KMS-11 (cell line): ENCODE measurements at regions not wholly inside any gene's neighbourhood (a gene's known extent, or its start where the extent isn't known, plus 50 kb on each side); places are given as distances from the start of the nearest gene placed in this dataset.

ENCODE experiments used
- H2AFZ ChIP-seq: fragments of 200-600 bp; sonication (generic); 2 replicates; pipeline ENCODE4 v1.6.1; 2016; ENCODE audit warnings: antibody characterized with exemption, mixed run types, low read depth
- H3K27ac ChIP-seq: fragments of 200-600 bp; sonication (generic); 2 replicates; pipeline ENCODE4 v1.6.1; 2016; ENCODE audit warnings: mild to moderate bottlenecking, mixed run types
- H3K27me3 ChIP-seq: fragments of 200-600 bp; sonication (generic); 2 replicates; pipeline ENCODE4 v1.6.1; 2017; ENCODE audit warnings: mild to moderate bottlenecking, low read depth, mixed run types, moderate library complexity; ENCODE audit not compliant: insufficient read depth
- H3K36me3 ChIP-seq: fragments of 200-600 bp; sonication (generic); 2 replicates; pipeline ENCODE4 v1.6.1; 2017; ENCODE audit warnings: mild to moderate bottlenecking, mixed run types; ENCODE audit not compliant: insufficient read depth
- H3K4me1 ChIP-seq: fragments of 200-600 bp; sonication (generic); 2 replicates; pipeline ENCODE4 v1.6.1; 2016; ENCODE audit warnings: mild to moderate bottlenecking, low read depth, mixed run types; ENCODE audit not compliant: poor library complexity, severe bottlenecking
- H3K4me2 ChIP-seq: fragments of 200-600 bp; sonication (generic); 2 replicates; pipeline ENCODE4 v1.7.0; 2016; ENCODE audit warnings: mild to moderate bottlenecking, mixed run types
- H3K4me3 ChIP-seq: fragments of 200-600 bp; sonication (generic); IDR thresholded peaks from 2 replicates; pipeline ENCODE4 v1.6.1; 2017; ENCODE audit warnings: low read depth, low read length, mixed read lengths; ENCODE audit not compliant: insufficient read depth
- H3K79me2 ChIP-seq: fragments of 200-600 bp; sonication (generic); 2 replicates; pipeline ENCODE4 v1.6.1; 2016; ENCODE audit warnings: low read depth, mixed run types; ENCODE audit not compliant: insufficient read depth
- H3K9ac ChIP-seq: fragments of 200-600 bp; sonication (generic); 2 replicates; pipeline ENCODE4 v1.6.1; 2016; ENCODE audit warnings: mild to moderate bottlenecking, mixed run types
- H4K20me1 ChIP-seq: fragments of 200-600 bp; sonication (generic); 2 replicates; pipeline ENCODE4 v1.6.1; 2016; ENCODE audit warnings: mild to moderate bottlenecking, mixed run types; ENCODE audit not compliant: insufficient read depth
- TF ChIP-seq, protein P1 (sequence below): fragments of 200-600 bp; sonication (generic); conservative IDR thresholded peaks from 2 replicates; pipeline ENCODE4 v1.6.1; 2017; ENCODE audit warnings: low read depth, mild to moderate bottlenecking, antibody characterized with exemption, low read length, moderate library complexity, mixed read lengths

- no peaks in the 10 kb centered on the region for H3K36me3 ChIP-seq
- no peak overlapping the region for H2AFZ ChIP-seq
- no peak overlapping the region for H3K9ac ChIP-seq
- no peak overlapping the region for H3K27ac ChIP-seq
- H3K4me1 ChIP-seq, result no peaks in the 10 kb centered on the region
- no peaks in the 10 kb centered on the region for H3K79me2 ChIP-seq
- H3K4me3 ChIP-seq, result no peak overlapping the region
- TF ChIP-seq, protein P1, sequence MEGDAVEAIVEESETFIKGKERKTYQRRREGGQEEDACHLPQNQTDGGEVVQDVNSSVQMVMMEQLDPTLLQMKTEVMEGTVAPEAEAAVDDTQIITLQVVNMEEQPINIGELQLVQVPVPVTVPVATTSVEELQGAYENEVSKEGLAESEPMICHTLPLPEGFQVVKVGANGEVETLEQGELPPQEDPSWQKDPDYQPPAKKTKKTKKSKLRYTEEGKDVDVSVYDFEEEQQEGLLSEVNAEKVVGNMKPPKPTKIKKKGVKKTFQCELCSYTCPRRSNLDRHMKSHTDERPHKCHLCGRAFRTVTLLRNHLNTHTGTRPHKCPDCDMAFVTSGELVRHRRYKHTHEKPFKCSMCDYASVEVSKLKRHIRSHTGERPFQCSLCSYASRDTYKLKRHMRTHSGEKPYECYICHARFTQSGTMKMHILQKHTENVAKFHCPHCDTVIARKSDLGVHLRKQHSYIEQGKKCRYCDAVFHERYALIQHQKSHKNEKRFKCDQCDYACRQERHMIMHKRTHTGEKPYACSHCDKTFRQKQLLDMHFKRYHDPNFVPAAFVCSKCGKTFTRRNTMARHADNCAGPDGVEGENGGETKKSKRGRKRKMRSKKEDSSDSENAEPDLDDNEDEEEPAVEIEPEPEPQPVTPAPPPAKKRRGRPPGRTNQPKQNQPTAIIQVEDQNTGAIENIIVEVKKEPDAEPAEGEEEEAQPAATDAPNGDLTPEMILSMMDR, result no peak
- H3K4me2 ChIP-seq, result no peak overlapping the region
- H4K20me1 ChIP-seq, result no peaks in the 10 kb centered on the region
- H3K27me3 ChIP-seq, result no peaks in the 10 kb centered on the region
These were observed 105.1 kb downstream of the RDH14 start for GRCh38 chr2:18455236-18455862.

GRCh38 chr2:18454692-18455235, 105.7 kb downstream of the RDH14 start:
- Histone ChIP-seq H3K27ac (no peak overlapping the region), H3K9ac (no peak overlapping the region), H2AFZ (no peak overlapping the region), H4K20me1 (no peaks in the 10 kb centered on the region), H3K36me3 (no peaks in the 10 kb centered on the region), H3K4me3 (no peak overlapping the region), H3K27me3 (no peaks in the 10 kb centered on the region), H3K4me2 (no peak overlapping the region), H3K79me2 (no peaks in the 10 kb centered on the region), H3K4me1 (no peaks in the 10 kb centered on the region)
- TF ChIP-seq, protein P1, result no peak

GRCh38 chr2:18446715-18447114, 113.7 kb downstream of the RDH14 start:
- no peak overlapping the region for H2AFZ ChIP-seq
- no peak overlapping the region for H3K27ac ChIP-seq
- TF ChIP-seq, protein P1, result no peak
- no peaks in the 10 kb centered on the region for H3K79me2 ChIP-seq
- no peak overlapping the region for H3K4me3 ChIP-seq
- H3K4me1 ChIP-seq, result no peaks in the 10 kb centered on the region
- no peaks in the 10 kb centered on the region for H3K27me3 ChIP-seq
- no peak overlapping the region for H3K4me2 ChIP-seq
- H3K36me3 ChIP-seq, result no peaks in the 10 kb centered on the region
- no peaks in the 10 kb centered on the region for H4K20me1 ChIP-seq
- no peak overlapping the region for H3K9ac ChIP-seq

DNA sequence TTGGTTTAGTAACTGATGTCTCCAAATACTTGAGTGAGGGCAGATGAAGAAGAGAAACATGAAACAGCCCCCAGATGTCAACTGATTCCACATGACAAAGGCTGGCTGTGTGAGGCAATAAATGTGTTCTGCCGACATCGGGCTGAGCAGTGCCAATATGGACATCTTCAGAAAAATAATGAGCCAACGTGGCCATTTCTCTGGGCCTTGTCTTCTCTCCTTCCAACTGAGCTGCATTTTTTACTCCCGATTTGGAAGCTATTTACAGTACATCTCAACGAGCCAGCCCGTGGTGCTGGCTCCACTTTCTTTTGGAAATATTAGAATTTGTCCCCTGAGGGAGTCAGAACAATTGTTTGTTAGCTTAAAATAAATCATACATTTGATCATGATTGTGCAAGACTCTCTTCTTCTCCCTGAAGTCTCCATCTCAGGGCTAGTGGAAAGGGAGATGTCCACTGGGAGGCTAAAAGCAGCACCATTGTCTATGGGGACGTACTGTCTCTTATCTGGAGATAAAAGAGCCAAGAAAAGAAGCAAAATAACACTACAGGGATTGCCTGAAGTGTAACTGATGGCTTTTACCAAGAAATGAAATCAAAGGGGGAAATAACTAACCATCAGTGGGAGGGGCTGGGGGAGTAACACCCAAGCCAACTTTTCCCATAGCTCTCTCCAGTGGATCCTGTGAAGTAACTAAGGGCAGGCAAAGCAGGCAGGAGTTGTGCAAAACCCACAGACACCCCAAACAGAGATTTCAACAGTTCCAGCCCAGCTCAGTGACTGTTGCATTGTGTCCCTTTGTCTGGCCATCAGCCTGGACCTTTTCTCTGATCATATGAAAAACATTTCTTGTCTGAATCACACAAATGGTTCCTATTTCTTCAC, 114.8 kb downstream of the RDH14 start:
- H3K4me1 ChIP-seq, result no peaks in the 10 kb centered on the region
- H2AFZ ChIP-seq, result no peak overlapping the region

More for the DNA sequence above, 114.8 kb downstream of the RDH14 start:
- Histone ChIP-seq H3K4me3 (no peak overlapping the region), H3K4me2 (no peak overlapping the region), H3K79me2 (no peaks in the 10 kb centered on the region), H3K27me3 (no peaks in the 10 kb centered on the region), H3K36me3 (no peaks in the 10 kb centered on the region), H3K9ac (no peak overlapping the region), H4K20me1 (no peaks in the 10 kb centered on the region), H3K27ac (no peak overlapping the region)
- TF ChIP-seq, protein P1, result no peak
